OCI-LY1 (cell line): ENCODE measurements at regions not wholly inside any gene's neighbourhood (a gene's known extent, or its start where the extent isn't known, plus 50 kb on each side); places are given as distances from the start of the nearest gene placed in this dataset.

Experiments used
- EZH2 ChIP-seq: fragments of 200-600 bp; sonication (generic), shearing (Covaris generic); IDR thresholded peaks from 2 replicates; pipeline ENCODE4 v1.8.0; 2017; ENCODE audit warnings: borderline replicate concordance, mixed run types, mild to moderate bottlenecking, antibody characterized with exemption, low read length, moderate library complexity, mixed read lengths
- TF ChIP-seq, protein P1 (sequence below): fragments of 200-600 bp; sonication (generic), shearing (Covaris generic); IDR thresholded peaks from 2 replicates; pipeline ENCODE4 v1.5.1; 2017; ENCODE audit warnings: mild to moderate bottlenecking, antibody characterized with exemption, low read length, moderate library complexity, mixed read lengths

- TF ChIP-seq, protein P1, sequence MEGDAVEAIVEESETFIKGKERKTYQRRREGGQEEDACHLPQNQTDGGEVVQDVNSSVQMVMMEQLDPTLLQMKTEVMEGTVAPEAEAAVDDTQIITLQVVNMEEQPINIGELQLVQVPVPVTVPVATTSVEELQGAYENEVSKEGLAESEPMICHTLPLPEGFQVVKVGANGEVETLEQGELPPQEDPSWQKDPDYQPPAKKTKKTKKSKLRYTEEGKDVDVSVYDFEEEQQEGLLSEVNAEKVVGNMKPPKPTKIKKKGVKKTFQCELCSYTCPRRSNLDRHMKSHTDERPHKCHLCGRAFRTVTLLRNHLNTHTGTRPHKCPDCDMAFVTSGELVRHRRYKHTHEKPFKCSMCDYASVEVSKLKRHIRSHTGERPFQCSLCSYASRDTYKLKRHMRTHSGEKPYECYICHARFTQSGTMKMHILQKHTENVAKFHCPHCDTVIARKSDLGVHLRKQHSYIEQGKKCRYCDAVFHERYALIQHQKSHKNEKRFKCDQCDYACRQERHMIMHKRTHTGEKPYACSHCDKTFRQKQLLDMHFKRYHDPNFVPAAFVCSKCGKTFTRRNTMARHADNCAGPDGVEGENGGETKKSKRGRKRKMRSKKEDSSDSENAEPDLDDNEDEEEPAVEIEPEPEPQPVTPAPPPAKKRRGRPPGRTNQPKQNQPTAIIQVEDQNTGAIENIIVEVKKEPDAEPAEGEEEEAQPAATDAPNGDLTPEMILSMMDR: no peak
- TF ChIP-seq EZH2: no peak
Observed at GRCh38 chr1:100658716-100659026, 60.9 kb upstream of the VCAM1 start.
